GM18505 (cell line): ENCODE measurements at regions not wholly inside any gene's neighbourhood (a gene's known extent, or its start where the extent isn't known, plus 50 kb on each side); places are given as distances from the start of the nearest gene placed in this dataset.
"Not testable (repeated sequence)": the region's sequence is repeated elsewhere in the genome, so short reads cannot be mapped to it uniquely, and the experiment has no call there.

Experiments
- ATAC-seq: cut with Tn5 transposase; IDR thresholded peaks from one replicate; pipeline ENCODE4 v1.9.1; 2021; ENCODE audit not compliant: unreplicated experiment
- POLR2A ChIP-seq: IDR thresholded peaks from 4 replicates; pipeline ENCODE4 v1.6.1; 2011; ENCODE audit warnings: borderline replicate concordance; ENCODE audit not compliant: insufficient read depth, insufficient read length; ENCODE audit errors: extremely low read depth

GRCh38 chr16:60655514-60656153, 1380.6 kb downstream of the CDH8 start:
- ATAC-seq, result no peak

GRCh38 chr16:60651346-60651745, 1384.9 kb downstream of the CDH8 start:
- ATAC-seq, result no peak
- no peak for TF ChIP-seq POLR2A

More at GRCh38 chr16:60655514-60656153, 1380.6 kb downstream of the CDH8 start:
- no peak for TF ChIP-seq POLR2A

GRCh38 chr16:60648290-60648689, 1387.9 kb downstream of the CDH8 start:
- ATAC-seq, result no peak
- no peak for TF ChIP-seq POLR2A

- ATAC-seq, result not testable (repeated sequence)
Measured at GRCh38 chr16:60647388-60647787, 1388.8 kb downstream of the CDH8 start.

GRCh38 chr16:60646631-60647030, 1389.6 kb downstream of the CDH8 start:
- no peak for TF ChIP-seq POLR2A
- ATAC-seq, result no peak

GRCh38 chr16:60645541-60645940, 1390.7 kb downstream of the CDH8 start:
- ATAC-seq, result no peak
- no peak for TF ChIP-seq POLR2A

- no peak for ATAC-seq
- no peak for TF ChIP-seq POLR2A
Measured at GRCh38 chr16:60642956-60643355, 1393.3 kb downstream of the CDH8 start.

GRCh38 chr16:60641067-60641665, 1395.1 kb downstream of the CDH8 start:
- no peak for TF ChIP-seq POLR2A
- ATAC-seq, result no peak

GRCh38 chr16:60640038-60640437, 1396.2 kb downstream of the CDH8 start:
- TF ChIP-seq POLR2A, result no peak
- ATAC-seq, result no peak

GRCh38 chr16:60636636-60637035, 1399.6 kb downstream of the CDH8 start:
- not testable (repeated sequence) for ATAC-seq

GRCh38 chr16:60636117-60636516, 1400.1 kb downstream of the CDH8 start:
- ATAC-seq, result no peak

GRCh38 chr16:60635548-60635947, 1400.7 kb downstream of the CDH8 start:
- no peak for ATAC-seq
- TF ChIP-seq POLR2A, result no peak

More at GRCh38 chr16:60636117-60636516, 1400.1 kb downstream of the CDH8 start:
- no peak for TF ChIP-seq POLR2A

- no peak for ATAC-seq
- no peak for TF ChIP-seq POLR2A
Measured at GRCh38 chr16:60611844-60612243, 1424.4 kb downstream of the CDH8 start.

- no peak for ATAC-seq
- no peak for TF ChIP-seq POLR2A
Measured at GRCh38 chr16:60608971-60609370, 1427.3 kb downstream of the CDH8 start.

- not testable (repeated sequence) for ATAC-seq
Measured at GRCh38 chr16:60605652-60606051, 1430.6 kb downstream of the CDH8 start.
